HCT116 (cell line): ENCODE measurements at regions not wholly inside any gene's neighbourhood (a gene's known extent, or its start where the extent isn't known, plus 50 kb on each side); places are given as distances from the start of the nearest gene placed in this dataset.

ENCODE experiments used
- SP1 ChIP-seq: IDR thresholded peaks from 2 replicates; pipeline ENCODE4 v1.6.1; 2012; ENCODE audit warnings: low read depth
- TF ChIP-seq, protein P1 (sequence below), 3 experiments: fragments of 200-600 bp in 1 of 3; sonication (generic) in 1 of 3; IDR thresholded peaks in 2 of 3; conservative IDR thresholded peaks in 1 of 3; 2 replicates each; pipeline ENCODE4 v1.5.1; 2012 to 2017; ENCODE audit warnings: low read depth in 2 of 3, low read length in 2 of 3, antibody characterized with exemption in 1 of 3, borderline replicate concordance in 1 of 3, control low read depth in 1 of 3, mild to moderate bottlenecking in 1 of 3, mixed read lengths in 1 of 3, mixed run types in 1 of 3, moderate library complexity in 1 of 3; ENCODE audit not compliant: insufficient read depth in 1 of 3

DNA sequence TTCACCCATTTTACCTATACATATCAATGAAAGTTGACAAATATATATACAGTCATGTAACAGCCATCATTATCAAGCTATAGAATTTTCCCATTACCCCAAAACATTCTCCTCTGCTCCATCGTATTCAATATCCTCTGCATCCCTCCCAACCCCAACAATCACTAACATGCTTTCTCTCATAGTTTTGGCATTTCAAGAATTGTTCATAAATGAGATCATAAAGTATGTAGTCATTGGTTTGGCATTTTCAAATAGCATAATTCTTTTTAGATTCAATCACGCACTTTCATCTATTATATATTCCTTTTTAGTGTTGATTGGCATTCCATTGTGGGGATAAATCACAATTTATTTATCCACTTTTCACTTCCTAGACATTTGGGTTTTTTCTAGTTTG is 866.0 kb upstream of the TMEM132C start:
- TF ChIP-seq, protein P1, sequence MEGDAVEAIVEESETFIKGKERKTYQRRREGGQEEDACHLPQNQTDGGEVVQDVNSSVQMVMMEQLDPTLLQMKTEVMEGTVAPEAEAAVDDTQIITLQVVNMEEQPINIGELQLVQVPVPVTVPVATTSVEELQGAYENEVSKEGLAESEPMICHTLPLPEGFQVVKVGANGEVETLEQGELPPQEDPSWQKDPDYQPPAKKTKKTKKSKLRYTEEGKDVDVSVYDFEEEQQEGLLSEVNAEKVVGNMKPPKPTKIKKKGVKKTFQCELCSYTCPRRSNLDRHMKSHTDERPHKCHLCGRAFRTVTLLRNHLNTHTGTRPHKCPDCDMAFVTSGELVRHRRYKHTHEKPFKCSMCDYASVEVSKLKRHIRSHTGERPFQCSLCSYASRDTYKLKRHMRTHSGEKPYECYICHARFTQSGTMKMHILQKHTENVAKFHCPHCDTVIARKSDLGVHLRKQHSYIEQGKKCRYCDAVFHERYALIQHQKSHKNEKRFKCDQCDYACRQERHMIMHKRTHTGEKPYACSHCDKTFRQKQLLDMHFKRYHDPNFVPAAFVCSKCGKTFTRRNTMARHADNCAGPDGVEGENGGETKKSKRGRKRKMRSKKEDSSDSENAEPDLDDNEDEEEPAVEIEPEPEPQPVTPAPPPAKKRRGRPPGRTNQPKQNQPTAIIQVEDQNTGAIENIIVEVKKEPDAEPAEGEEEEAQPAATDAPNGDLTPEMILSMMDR (IDR thresholded peaks at IDR 0.05 in 2 of 3, conservative IDR thresholded peaks at IDR 0.05 in 1 of 3; ENCODE audit: borderline replicate concordance in 1 of 3, insufficient read depth in 1 of 3, low read depth in 2 of 3, low read length in 2 of 3) = no peak
- no peak for TF ChIP-seq SP1
